Activated CD4-positive, alpha-beta T cell treated with anti-CD3 and anti-CD28 coated beads for 1 hour (primary cell): ENCODE measurements at regions not wholly inside any gene's neighbourhood (a gene's known extent, or its start where the extent isn't known, plus 50 kb on each side); places are given as distances from the start of the nearest gene placed in this dataset.

Experiments
- DNase-seq: peaks from one replicate; pipeline ENCODE4 v3.0.0-alpha.2; 2020

GRCh38 chr6:6844530-6844929, 256.0 kb downstream of the LY86 start:
- DNase-seq = no peak

GRCh38 chr6:6845603-6846002, 257.1 kb downstream of the LY86 start:
- DNase-seq = no peak

- no peak for DNase-seq
These were observed 259.1 kb downstream of the LY86 start for GRCh38 chr6:6847591-6847990.

GRCh38 chr6:6851059-6851948, 256.5 kb upstream of the RREB1 start:
- DNase-seq = no peak

GRCh38 chr6:6851949-6852261, 255.9 kb upstream of the RREB1 start:
- DNase-seq = no peak

GRCh38 chr6:6856538-6857523, 250.9 kb upstream of the RREB1 start:
- DNase-seq = peak; percentile 10

GRCh38 chr6:6857528-6857927, 250.2 kb upstream of the RREB1 start:
- DNase-seq = no peak

- no peak for DNase-seq
These were observed 249.2 kb upstream of the RREB1 start for GRCh38 chr6:6858533-6858982.

- DNase-seq = no peak
These were observed 248.7 kb upstream of the RREB1 start for GRCh38 chr6:6859105-6859504.

GRCh38 chr6:6859722-6860121, 248.0 kb upstream of the RREB1 start:
- DNase-seq = no peak

- no peak for DNase-seq
These were observed 246.9 kb upstream of the RREB1 start for GRCh38 chr6:6860863-6861262.

- no peak for DNase-seq
These were observed 246.3 kb upstream of the RREB1 start for GRCh38 chr6:6861351-6861894.

GRCh38 chr6:6861995-6862394, 245.8 kb upstream of the RREB1 start:
- DNase-seq = no peak

- no peak for DNase-seq
These were observed 243.7 kb upstream of the RREB1 start for GRCh38 chr6:6863970-6864639.

GRCh38 chr6:6865611-6866010, 242.2 kb upstream of the RREB1 start:
- DNase-seq = no peak

- no peak for DNase-seq
These were observed 240.9 kb upstream of the RREB1 start for GRCh38 chr6:6866656-6867403.

GRCh38 chr6:6867404-6867799, 240.4 kb upstream of the RREB1 start:
- no peak for DNase-seq

- no peak for DNase-seq
These were observed 238.7 kb upstream of the RREB1 start for GRCh38 chr6:6869094-6869493.

GRCh38 chr6:6870921-6871320, 236.8 kb upstream of the RREB1 start:
- DNase-seq = no peak

GRCh38 chr6:6872459-6873344, 235.1 kb upstream of the RREB1 start:
- DNase-seq = no peak

- DNase-seq = no peak
These were observed 234.0 kb upstream of the RREB1 start for GRCh38 chr6:6873778-6874177.
